ENCODE measurements at regions not wholly inside any gene's neighbourhood (a gene's known extent, or its start where the extent isn't known, plus 50 kb on each side); places are given as distances from the start of the nearest gene placed in this dataset.
"Not testable (repeated sequence)": the region's sequence is repeated elsewhere in the genome, so short reads cannot be mapped to it uniquely, and the experiment has no call there.

- H3K9me3 Mint-ChIP-seq (ENCODE audit: unreplicated experiment) = peaks cover 5% of the 10 kb centered on the region
- Histone ChIP-seq H3K9me3 (ENCODE audit: insufficient read depth, low read depth, low read length) (no peaks in the 10 kb centered on the region), H3K4me1 (ENCODE audit: insufficient read depth, low read length) (no peaks in the 10 kb centered on the region), H3K4me3 (ENCODE audit: insufficient read depth, low read depth, low read length) (no peak overlapping the region), H3K27me3 (ENCODE audit: insufficient read depth, low read length) (no peaks in the 10 kb centered on the region), H4K20me1 (ENCODE audit: insufficient read depth, low read length) (no peaks in the 10 kb centered on the region), H3K9ac (ENCODE audit: low read length) (no peak overlapping the region), H3K36me3 (ENCODE audit: insufficient read depth, low read length) (no peaks in the 10 kb centered on the region), H3K79me2 (ENCODE audit: insufficient read depth, low read length) (no peaks in the 10 kb centered on the region), H3K4me2 (ENCODE audit: low read length) (no peak overlapping the region), H2AFZ (ENCODE audit: low read depth, low read length) (no peak overlapping the region), H3K27ac (ENCODE audit: low read depth, low read length) (no peak overlapping the region)
- DNase-seq (ENCODE audit: low read depth) = no peak
- peaks cover 4% of the 10 kb centered on the region for H3K27me3 Mint-ChIP-seq (ENCODE audit: low read depth, unreplicated experiment)
- H3K4me1 Mint-ChIP-seq (ENCODE audit: low read depth, unreplicated experiment) = no peaks in the 10 kb centered on the region
- TF ChIP-seq CTCF (IDR thresholded peaks at IDR 0.05; ENCODE audit: insufficient read depth, low read depth, low read length) (no peak), EZH2 (IDR thresholded peaks at IDR 0.05; ENCODE audit: insufficient read depth, low read length) (no peak)
- no peak overlapping the region for H3K4me3 Mint-ChIP-seq (ENCODE audit: unreplicated experiment)
- no peaks in the 10 kb centered on the region for H3K36me3 Mint-ChIP-seq (ENCODE audit: low read depth, unreplicated experiment)
- FAIRE-seq = no peak
- no peak overlapping the region for H3K27ac Mint-ChIP-seq (ENCODE audit: unreplicated experiment)
Observed at GRCh38 chr11:127939000-127939399, 648.4 kb downstream of the ETS1 start.

GRCh38 chr11:127935081-127935480 is 652.3 kb downstream of the ETS1 start:
- Histone ChIP-seq H3K36me3 (ENCODE audit: insufficient read depth, low read length) (no peaks in the 10 kb centered on the region), H3K27ac (ENCODE audit: low read depth, low read length) (no peak overlapping the region), H3K9me3 (ENCODE audit: insufficient read depth, low read depth, low read length) (no peaks in the 10 kb centered on the region), H3K4me1 (ENCODE audit: insufficient read depth, low read length) (no peaks in the 10 kb centered on the region), H3K4me2 (ENCODE audit: low read length) (no peak overlapping the region), H3K27me3 (ENCODE audit: insufficient read depth, low read length) (no peaks in the 10 kb centered on the region), H3K4me3 (ENCODE audit: insufficient read depth, low read depth, low read length) (no peak overlapping the region), H3K9ac (ENCODE audit: low read length) (no peak overlapping the region), H3K79me2 (ENCODE audit: insufficient read depth, low read length) (no peaks in the 10 kb centered on the region), H2AFZ (ENCODE audit: low read depth, low read length) (no peak overlapping the region), H4K20me1 (ENCODE audit: insufficient read depth, low read length) (no peaks in the 10 kb centered on the region)
- no peaks in the 10 kb centered on the region for H3K4me1 Mint-ChIP-seq (ENCODE audit: low read depth, unreplicated experiment)
- FAIRE-seq (no peak), DNase-seq (ENCODE audit: low read depth) (no peak)
- TF ChIP-seq CTCF (IDR thresholded peaks at IDR 0.05; ENCODE audit: insufficient read depth, low read depth, low read length) = no peak
- no peak overlapping the region for H3K4me3 Mint-ChIP-seq (ENCODE audit: unreplicated experiment)
- H3K27ac Mint-ChIP-seq (ENCODE audit: unreplicated experiment) = no peak overlapping the region
- peaks cover 2% of the 10 kb centered on the region for H3K27me3 Mint-ChIP-seq (ENCODE audit: low read depth, unreplicated experiment)
- H3K9me3 Mint-ChIP-seq (ENCODE audit: unreplicated experiment) = no peaks in the 10 kb centered on the region
- H3K36me3 Mint-ChIP-seq (ENCODE audit: low read depth, unreplicated experiment) = no peaks in the 10 kb centered on the region

GRCh38 chr11:127933961-127934360 is 653.4 kb downstream of the ETS1 start:
- not testable (repeated sequence) for H2AFZ ChIP-seq (ENCODE audit: low read depth, low read length); DNase-seq (ENCODE audit: low read depth); H3K9me3 Mint-ChIP-seq (ENCODE audit: unreplicated experiment)

More at GRCh38 chr11:127933961-127934360, 653.4 kb downstream of the ETS1 start:
- H3K27ac Mint-ChIP-seq (ENCODE audit: unreplicated experiment); H3K9ac ChIP-seq (ENCODE audit: low read length); H3K4me3 ChIP-seq (ENCODE audit: insufficient read depth, low read depth, low read length); H3K4me3 Mint-ChIP-seq (ENCODE audit: unreplicated experiment); H3K36me3 ChIP-seq (ENCODE audit: insufficient read depth, low read length); FAIRE-seq; H3K27me3 ChIP-seq (ENCODE audit: insufficient read depth, low read length); H3K27ac ChIP-seq (ENCODE audit: low read depth, low read length); H3K4me1 ChIP-seq (ENCODE audit: insufficient read depth, low read length); H3K9me3 ChIP-seq (ENCODE audit: insufficient read depth, low read depth, low read length); H4K20me1 ChIP-seq (ENCODE audit: insufficient read depth, low read length); H3K36me3 Mint-ChIP-seq (ENCODE audit: low read depth, unreplicated experiment); H3K79me2 ChIP-seq (ENCODE audit: insufficient read depth, low read length); H3K4me2 ChIP-seq (ENCODE audit: low read length); H3K4me1 Mint-ChIP-seq (ENCODE audit: low read depth, unreplicated experiment); H3K27me3 Mint-ChIP-seq (ENCODE audit: low read depth, unreplicated experiment): not testable (repeated sequence)

Measured in astrocyte (in vitro differentiated cells and primary cell).